HG03354 (cell line): ENCODE measurements at regions not wholly inside any gene's neighbourhood (a gene's known extent, or its start where the extent isn't known, plus 50 kb on each side); places are given as distances from the start of the nearest gene placed in this dataset.
"Not testable (repeated sequence)": the region's sequence is repeated elsewhere in the genome, so short reads cannot be mapped to it uniquely, and the experiment has no call there.

ENCODE experiments used
- ATAC-seq: cut with Tn5 transposase; IDR thresholded peaks from one replicate; pipeline ENCODE4 v1.9.1; 2021; ENCODE audit warnings: mild to moderate bottlenecking; ENCODE audit not compliant: unreplicated experiment, poor library complexity, severe bottlenecking

GRCh38 chr2:182628916-182629315 is 87.1 kb upstream of the DNAJC10 start:
- ATAC-seq: no peak

- ATAC-seq: no peak
Measured at GRCh38 chr2:182630207-182630606, 85.8 kb upstream of the DNAJC10 start.

- no peak for ATAC-seq
Measured at GRCh38 chr2:182631299-182631698, 84.8 kb upstream of the DNAJC10 start.

GRCh38 chr2:182634386-182634785 is 81.7 kb upstream of the DNAJC10 start:
- no peak for ATAC-seq

- no peak for ATAC-seq
Measured at GRCh38 chr2:182636699-182637098, 79.4 kb upstream of the DNAJC10 start.

GRCh38 chr2:182638667-182639066 is 77.4 kb upstream of the DNAJC10 start:
- no peak for ATAC-seq

GRCh38 chr2:182639971-182640370 is 76.1 kb upstream of the DNAJC10 start:
- ATAC-seq: no peak

- peak; percentile 100 for ATAC-seq
Measured at GRCh38 chr2:182642328-182642727, 73.7 kb upstream of the DNAJC10 start.

- ATAC-seq: no peak
Measured at GRCh38 chr2:182646763-182647498, 69.1 kb upstream of the DNAJC10 start.

- no peak for ATAC-seq
Measured at GRCh38 chr2:182647499-182647787, 68.6 kb upstream of the DNAJC10 start.

GRCh38 chr2:182649316-182649715 is 66.7 kb upstream of the DNAJC10 start:
- ATAC-seq: no peak

GRCh38 chr2:182650704-182651103 is 65.4 kb upstream of the DNAJC10 start:
- no peak for ATAC-seq

- no peak for ATAC-seq
Measured at GRCh38 chr2:182652326-182652725, 63.7 kb upstream of the DNAJC10 start.

GRCh38 chr2:182655750-182656149 is 60.3 kb upstream of the DNAJC10 start:
- no peak for ATAC-seq

- ATAC-seq: no peak
Measured at GRCh38 chr2:182664212-182664611, 51.8 kb upstream of the DNAJC10 start.

GRCh38 chr2:182665500-182665899 is 50.6 kb upstream of the DNAJC10 start:
- not testable (repeated sequence) for ATAC-seq
